Limb (tissue), 2 donors: ENCODE measurements at regions not wholly inside any gene's neighbourhood (a gene's known extent, or its start where the extent isn't known, plus 50 kb on each side); places are given as distances from the start of the nearest gene placed in this dataset.

ENCODE experiments used
- DNase-seq, 2 donors: peaks; one replicate each; pipeline ENCODE4 v3.0.0-alpha.2; 2016; ENCODE audit errors: extremely low spot score in 2 of 2

DNA sequence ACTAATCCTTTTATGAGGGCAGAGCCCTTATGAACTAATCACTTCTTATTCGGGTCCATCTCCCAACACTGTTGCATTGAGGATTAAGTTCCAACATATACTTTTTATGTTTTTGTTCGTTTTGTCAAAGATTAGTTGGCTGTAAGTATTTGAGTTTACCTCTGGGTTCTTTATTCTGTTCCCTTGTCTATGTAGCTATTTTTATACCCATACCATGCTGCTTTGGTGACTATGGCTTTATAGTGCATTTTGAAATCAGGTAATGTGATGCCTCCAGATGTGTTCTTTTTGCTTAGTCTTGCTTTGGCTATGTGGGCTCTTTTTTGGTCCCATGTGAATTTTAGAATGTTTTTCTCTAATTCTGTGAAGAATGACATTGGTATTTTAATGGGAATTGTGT lies 166.4 kb upstream of the KCNMB2 start:
- DNase-seq, result no peak

DNA sequence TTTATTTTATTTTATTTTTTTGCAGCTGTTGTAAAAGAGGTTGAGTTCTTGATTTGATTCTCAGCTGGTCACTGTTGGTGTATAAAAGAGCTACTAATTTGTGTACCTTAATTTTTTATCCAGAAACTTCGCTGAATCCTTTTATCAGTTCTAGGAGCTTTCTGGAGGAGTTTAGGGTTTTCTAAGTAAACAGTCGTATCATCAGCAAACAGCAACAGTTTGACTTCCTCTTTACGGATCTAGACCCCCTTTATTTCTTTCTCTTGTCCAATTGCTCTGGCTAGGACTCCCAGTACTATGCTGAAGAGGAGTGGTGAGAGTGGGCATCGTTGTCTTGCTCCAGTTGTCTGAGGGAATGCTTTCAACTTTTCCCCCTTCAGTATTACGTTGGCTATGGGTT lies 165.8 kb upstream of the KCNMB2 start:
- no peak for DNase-seq

DNA sequence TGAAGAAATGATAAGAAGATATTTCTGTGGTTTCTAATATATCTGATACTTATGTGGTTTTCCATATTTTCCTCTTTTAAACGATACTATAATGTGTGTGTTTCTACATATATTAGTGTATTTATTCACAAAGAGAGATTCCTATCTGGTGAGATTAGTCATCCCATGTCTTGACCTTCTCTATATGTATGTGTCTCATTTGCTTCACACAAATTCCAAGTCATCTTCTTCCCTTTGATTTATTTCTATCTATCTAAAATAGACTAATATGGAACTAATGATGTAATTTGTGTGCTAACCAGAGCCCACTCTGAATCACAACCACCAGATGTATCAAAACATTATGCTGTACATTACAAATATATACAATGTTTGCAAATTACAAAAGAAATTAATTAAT lies 154.7 kb upstream of the KCNMB2 start:
- DNase-seq, result no peak

- no peak for DNase-seq
These were observed 154.2 kb upstream of the KCNMB2 start for GRCh38 chr3:178381971-178382448.

GRCh38 chr3:178382449-178383061 lies 153.7 kb upstream of the KCNMB2 start:
- no peak for DNase-seq

DNA sequence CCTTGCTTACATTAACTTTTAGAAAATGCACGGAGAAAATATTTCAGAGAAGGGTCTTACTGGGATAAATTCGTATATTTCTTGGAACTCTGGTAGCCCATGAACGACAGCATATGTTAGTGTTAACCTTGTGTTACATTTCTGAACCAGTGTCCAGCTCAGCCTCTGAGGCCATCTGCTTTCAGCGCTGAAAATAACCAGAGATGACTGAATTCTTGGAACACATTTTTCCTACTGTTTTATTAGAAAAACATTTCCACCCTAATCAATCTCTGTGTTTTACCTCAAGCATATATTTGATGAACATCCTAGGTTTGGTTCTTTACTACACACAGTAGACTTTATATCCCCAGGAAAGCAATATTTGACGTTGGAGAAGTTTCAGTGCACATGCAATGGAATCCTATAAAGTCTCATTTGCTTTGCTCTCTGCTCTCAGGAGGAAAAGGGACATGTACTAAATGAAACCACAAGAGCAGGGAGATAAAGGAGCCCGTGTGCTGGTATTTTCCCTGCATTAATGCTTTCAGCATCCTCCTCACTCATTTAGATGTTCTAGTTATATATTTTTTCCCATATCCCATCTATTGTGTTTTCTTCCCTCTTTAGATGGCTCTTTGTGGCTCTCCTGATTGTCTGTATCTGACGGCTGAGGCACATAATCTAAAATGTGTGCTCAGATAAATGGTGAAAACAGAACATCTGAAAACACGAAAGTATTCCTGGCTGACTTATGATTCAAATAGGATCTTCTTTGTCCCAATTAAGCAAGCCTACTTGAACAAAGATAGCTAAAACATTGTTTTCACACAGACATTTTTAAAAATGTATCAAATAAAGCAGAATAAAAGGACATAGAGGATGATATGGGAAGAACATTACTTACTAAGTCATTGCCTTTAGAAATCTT lies 151.7 kb upstream of the KCNMB2 start:
- DNase-seq, result peak in 1 of 2 donors; percentile 64

GRCh38 chr3:178385280-178385952 lies 150.8 kb upstream of the KCNMB2 start:
- peak; percentile 56 to 72 for DNase-seq

DNA sequence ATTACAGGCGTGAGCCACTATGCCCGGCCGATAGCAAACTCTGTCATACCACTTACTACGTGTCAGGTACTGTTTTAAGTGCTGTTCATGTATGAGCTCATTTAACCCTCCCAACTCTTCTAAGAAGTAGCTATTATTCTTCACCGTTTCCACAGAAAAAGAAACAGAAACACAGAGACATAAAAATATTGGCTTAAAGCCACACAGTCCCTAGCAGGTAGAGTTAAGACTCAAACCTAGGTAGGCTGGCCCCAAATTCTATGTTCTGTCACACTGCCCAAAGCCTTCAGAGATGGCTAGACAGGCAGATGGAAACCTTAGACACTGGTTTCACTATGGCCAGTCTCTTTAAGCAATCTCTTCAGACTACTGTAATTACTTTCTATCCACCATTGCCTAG lies 149.8 kb upstream of the KCNMB2 start:
- no peak for DNase-seq

- DNase-seq, result no peak
These were observed 149.4 kb upstream of the KCNMB2 start for GRCh38 chr3:178386880-178387279.

DNA sequence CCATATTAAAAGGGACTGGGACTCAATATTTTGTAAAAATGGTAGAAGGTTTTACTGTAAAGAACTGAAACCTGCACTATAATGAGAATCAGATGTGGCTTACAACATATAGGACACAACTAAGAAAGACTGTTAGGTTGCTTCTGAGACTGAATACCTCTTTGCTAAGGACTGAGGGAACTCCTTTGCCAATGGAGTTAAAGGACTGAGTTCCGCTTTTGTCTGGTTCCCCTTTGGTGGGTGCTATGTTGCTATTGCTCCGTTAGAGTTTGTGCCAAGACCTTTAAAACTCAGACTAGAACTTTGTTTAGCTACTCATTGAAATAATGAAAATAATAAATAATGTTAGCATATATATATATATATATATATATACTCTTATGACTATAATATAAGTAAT lies 147.8 kb upstream of the KCNMB2 start:
- DNase-seq, result no peak

DNA sequence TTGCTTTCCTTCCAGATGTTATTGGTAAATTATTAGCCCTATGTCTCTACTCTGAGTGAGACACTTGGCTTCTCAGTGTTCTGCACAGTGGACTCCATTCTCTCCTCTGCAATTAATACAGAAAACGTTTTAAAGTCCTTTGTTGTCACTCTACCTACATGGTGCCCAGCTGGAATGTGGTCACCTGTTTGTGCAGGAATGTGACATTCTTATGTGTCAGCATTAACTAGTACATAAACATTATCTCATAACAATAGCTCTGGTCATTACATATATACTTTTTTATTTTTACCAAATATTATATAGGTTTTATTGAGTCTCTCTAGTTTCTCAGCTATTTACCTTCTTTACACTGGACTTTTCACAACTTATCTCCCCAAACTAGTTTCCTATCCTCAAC lies 147.0 kb upstream of the KCNMB2 start:
- no peak for DNase-seq

DNA sequence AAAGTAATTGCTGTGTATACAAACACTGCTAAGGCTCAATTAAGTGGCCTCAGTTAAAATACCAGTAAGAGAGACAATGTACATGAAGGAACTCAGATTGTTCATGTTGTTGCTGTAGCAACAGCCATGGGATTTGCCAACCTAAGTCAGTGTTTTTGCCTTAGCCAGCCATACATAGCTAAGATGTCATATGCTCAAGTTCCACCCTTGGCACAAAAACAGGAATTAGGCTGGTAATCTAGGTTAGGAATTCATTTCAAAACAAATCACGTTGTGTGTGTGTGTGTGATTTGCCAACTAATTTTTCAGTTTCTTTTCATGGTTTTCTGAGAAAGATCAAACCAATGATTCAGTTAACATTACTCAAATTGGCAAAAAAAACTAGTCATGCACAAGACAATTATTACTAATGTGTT lies 143.7 kb upstream of the KCNMB2 start:
- peak in 1 of 2 donors; percentile 53 for DNase-seq

DNA sequence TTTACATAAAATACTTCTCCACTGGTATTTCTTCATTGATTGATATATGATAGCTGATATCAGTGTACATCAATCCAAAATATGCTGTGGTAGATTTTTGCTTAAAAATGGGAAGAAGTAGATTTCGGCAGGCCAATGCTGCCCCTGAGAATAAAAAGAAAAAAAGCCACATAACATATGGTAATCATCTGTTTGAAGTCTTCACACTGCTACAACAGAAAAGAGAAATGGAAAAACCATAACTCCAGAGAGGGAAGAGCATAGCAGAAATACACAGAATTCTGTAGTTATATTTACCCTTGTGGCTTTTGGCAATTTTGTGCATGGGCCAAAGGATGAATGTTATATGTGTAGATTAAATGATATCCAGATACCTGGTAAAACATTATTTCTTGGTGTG lies 143.1 kb upstream of the KCNMB2 start:
- DNase-seq, result no peak

DNA sequence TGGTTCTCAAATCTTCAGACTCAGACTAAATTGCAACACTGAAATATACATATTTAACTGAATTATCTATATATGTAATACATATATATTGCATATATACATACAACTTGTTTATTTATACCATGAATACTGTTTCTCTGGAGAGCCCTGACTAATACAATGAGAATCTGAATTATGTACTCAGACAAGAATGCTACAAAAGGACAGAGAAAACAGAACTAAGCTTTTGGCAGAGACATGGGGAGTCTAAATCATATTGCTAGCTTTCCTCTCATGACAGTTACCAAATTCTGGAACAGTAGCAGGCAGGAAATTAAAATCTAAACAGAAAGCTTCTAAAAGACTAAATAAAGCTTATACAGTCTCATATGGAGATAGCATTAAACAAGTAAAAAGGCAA lies 142.4 kb upstream of the KCNMB2 start:
- DNase-seq, result no peak

- DNase-seq, result no peak
These were observed 139.9 kb upstream of the KCNMB2 start for GRCh38 chr3:178396318-178396717.

- no peak for DNase-seq
These were observed 139.0 kb upstream of the KCNMB2 start for GRCh38 chr3:178397202-178397601.

DNA sequence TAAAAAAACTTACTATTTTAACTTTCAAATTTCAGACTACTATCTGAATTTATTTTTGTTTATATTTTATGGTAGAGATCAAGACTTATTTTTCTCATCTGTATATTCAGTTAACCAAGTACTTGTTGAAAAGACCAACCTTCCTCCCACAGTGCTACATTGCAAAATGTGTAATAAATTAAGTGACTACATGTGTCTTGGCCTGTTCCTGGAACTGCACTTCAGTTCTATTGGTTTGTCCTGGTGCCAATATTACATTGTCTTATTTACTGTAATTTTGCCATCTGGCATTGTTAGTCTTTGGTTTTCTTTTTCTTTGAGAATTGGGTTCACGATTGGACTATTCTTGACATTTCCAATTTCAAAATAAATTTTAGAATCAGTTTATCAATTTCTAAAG lies 138.4 kb upstream of the KCNMB2 start:
- no peak for DNase-seq

- DNase-seq, result no peak
These were observed 131.3 kb upstream of the KCNMB2 start for GRCh38 chr3:178404961-178405360.

GRCh38 chr3:178405531-178405930 lies 130.7 kb upstream of the KCNMB2 start:
- DNase-seq, result peak in 1 of 2 donors; percentile 79

- no peak for DNase-seq
These were observed 130.0 kb upstream of the KCNMB2 start for GRCh38 chr3:178406206-178406605.

DNA sequence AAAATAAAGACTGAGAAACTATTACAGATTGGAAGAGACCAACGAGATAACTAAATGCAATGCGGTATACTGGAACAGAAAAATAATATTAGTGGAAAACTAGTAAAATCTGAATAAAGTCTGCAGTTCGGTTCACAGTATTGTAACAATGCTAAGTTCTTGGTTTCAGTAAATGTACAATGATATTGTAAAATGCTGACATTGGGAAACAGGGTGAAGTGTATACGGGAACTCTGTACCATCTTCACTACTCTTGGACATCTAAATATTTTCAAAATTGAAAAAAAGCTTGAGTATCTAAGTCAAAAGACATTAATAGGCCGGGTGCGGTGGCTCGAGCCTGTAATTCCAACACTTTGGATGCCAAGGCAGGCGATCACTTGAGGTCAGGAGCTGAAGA lies 120.9 kb upstream of the KCNMB2 start:
- DNase-seq, result no peak

GRCh38 chr3:178417736-178418135 lies 118.5 kb upstream of the KCNMB2 start:
- DNase-seq, result no peak
